Erythroblast (primary cell): ENCODE measurements at regions not wholly inside any gene's neighbourhood (a gene's known extent, or its start where the extent isn't known, plus 50 kb on each side); places are given as distances from the start of the nearest gene placed in this dataset.
"Not testable (repeated sequence)": the region's sequence is repeated elsewhere in the genome, so short reads cannot be mapped to it uniquely, and the experiment has no call there.

Source experiments
- DNase-seq, 2 experiments: peaks; one replicate each; lab custom pipeline; 2025; lab: John Stamatoyannopoulos, UW
- GATA1 ChIP-seq: IDR thresholded peaks from 2 replicates; pipeline ENCODE4 v1.6.1; 2011; ENCODE audit warnings: low read depth, mild to moderate bottlenecking, control low read depth, low read length, moderate library complexity
- POLR2A ChIP-seq: IDR thresholded peaks from 2 replicates; pipeline ENCODE4 v1.6.1; 2011; ENCODE audit warnings: mild to moderate bottlenecking, low read length

DNA sequence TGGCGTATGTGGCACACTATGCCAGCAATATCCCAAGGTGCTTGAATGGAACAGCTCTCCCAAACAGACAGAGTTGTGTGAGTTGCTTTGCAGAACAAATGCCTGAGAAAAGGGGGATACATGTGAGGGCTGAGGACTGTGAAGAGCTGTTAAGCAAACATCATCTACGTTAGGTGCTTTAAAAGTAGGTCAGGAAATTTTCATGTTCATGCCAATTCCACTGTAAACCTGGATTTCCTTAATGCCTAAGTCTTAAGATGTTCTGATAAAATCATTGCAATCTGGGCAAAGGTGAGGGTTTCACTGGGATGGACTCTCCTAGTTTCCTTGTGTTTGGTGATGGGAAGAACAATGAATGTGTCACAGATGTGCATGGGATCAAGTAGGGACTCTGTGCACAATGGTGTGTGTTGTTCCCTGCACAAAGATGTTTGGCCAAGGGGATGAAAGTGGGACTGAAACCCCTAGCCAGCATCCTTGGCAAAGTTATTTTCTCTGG lies 227.9 kb downstream of the KTN1 start:
- DNase-seq = no peak
- TF ChIP-seq POLR2A = no peak
- no peak for TF ChIP-seq GATA1

DNA sequence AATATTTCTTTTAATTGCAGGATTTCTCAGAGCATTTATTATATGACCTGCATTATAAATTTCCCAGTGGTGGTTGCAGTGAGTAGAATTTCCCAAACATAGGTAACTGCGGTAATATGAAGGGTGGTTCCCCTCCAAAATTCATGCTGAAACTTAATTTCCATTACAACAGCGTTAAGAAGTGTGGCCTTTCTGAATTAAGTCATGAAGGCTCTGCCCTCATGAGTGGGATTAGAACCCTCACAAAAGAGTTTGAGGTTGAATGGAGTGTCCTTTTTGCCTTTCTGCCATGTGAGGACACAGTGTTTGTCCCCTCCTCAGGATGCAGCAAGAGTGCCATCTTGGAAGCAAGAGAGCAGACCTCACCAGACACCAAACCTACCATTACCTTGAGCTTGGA lies 233.6 kb downstream of the KTN1 start:
- no peak for DNase-seq
- TF ChIP-seq POLR2A (no peak), GATA1 (no peak)

DNA sequence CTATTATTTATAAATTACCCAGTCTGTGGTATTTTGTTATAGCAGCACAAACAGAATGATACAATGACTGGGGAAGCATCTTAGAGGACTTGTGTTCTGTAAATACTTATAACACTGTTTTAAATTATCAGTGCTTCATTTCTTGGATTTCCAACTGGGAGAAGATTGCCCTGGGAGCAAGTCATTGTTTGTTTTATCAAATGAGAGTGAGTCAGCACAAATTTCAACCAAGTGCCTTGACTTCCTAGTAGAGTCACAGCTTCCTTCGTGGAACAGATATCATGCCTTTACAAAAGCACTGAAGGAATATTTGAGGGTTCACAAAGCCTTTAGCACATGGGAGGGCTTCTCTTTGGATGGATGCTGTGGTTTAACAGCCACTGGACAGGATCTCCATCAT lies 234.1 kb downstream of the KTN1 start:
- no peak for DNase-seq
- TF ChIP-seq GATA1 = no peak
- no peak for TF ChIP-seq POLR2A

DNA sequence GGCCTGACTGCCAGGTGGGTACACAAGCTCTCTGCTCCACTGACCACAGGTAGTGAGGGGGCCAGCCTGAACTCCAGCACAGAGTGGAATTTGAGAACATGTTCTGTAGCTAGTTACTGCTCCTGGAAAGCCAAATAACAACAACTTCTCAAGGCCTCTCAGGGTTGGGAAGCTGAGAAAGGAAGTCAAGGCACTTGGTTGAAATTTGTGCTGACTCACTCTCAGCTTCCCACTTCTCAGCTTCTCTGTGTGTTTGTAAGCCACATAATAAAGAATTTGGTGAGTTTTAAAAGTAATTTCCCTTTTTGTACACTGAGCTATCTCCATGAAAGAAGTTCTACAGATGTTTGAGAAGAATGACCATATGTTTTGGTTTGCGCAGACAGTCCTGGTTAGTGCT lies 234.9 kb downstream of the KTN1 start:
- TF ChIP-seq POLR2A (no peak), GATA1 (no peak)

DNA sequence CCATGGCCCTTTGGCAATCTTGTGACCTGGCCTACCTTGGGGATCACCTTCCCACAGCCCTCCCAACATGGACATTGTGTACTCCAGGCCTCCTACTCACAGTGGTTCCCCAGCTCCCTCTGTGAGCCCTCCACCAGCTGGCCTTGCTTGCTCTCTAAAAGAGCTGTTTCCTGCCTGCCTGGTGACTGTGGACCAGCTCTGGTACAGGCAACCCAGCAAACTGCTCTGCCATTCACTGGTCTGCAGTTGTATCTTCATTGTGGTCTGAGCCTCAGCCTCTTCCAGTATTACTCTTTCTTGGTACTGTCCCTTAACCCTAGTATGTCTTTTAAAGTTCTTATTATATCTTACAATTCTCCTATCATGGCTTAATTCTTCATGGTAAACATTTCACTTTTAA lies 236.2 kb downstream of the KTN1 start:
- DNase-seq = no peak
- TF ChIP-seq GATA1 (no peak), POLR2A (no peak)

More for the DNA sequence above, 234.9 kb downstream of the KTN1 start:
- DNase-seq = no peak

DNA sequence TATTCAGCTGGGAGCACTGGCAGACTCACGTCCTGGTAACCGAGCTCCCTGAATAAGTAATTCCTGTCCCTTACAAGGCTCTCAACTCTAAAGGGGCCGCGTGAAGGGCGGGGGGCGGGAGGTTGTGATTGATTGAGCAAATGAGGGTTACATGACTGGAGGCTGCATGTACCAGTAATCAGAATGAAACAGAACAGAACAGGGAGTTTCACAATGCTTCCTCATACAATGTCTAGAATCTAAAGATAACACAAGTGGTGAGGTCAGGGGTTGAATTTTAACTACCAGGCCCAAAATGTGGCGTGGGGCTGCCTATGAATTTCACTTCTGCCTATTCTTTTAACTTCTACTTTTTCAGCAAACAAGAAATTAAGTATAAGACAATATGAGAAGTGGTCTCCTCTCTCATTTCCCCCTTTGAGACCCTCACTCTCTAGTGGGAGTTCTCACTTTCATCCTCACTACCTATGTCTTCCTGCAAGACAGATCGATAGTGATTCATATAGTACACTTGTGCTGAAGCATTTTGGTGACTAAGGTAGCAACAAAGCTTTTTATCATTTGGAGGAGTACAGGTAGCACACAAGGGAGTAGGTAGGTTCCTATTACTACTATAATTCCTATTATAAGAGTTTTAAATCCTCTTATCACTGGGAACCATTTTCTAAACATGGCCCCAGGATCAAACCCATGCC lies 239.8 kb downstream of the KTN1 start:
- DNase-seq = no peak
- TF ChIP-seq POLR2A (no peak), GATA1 (no peak)

DNA sequence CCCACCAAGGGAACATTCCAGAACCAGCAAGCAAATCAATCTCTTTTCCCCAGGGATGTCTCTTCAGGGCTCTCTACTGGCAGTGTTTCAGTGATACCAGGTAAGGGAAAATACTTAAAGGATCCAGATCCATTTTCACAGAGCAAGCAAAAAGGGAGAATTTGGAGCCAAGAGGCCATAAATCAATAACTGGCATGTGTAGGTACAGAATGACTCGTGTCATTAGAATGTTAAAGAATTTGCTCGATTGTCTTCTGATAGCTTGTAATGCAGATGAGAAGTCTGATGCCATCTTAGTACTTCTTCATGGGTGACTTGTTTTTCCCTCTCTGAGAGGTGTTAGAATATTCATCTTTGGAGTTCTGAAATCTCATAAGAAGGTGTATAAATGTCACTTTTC lies 242.9 kb downstream of the KTN1 start:
- no peak for TF ChIP-seq POLR2A
- TF ChIP-seq GATA1 = no peak
- no peak for DNase-seq

DNA sequence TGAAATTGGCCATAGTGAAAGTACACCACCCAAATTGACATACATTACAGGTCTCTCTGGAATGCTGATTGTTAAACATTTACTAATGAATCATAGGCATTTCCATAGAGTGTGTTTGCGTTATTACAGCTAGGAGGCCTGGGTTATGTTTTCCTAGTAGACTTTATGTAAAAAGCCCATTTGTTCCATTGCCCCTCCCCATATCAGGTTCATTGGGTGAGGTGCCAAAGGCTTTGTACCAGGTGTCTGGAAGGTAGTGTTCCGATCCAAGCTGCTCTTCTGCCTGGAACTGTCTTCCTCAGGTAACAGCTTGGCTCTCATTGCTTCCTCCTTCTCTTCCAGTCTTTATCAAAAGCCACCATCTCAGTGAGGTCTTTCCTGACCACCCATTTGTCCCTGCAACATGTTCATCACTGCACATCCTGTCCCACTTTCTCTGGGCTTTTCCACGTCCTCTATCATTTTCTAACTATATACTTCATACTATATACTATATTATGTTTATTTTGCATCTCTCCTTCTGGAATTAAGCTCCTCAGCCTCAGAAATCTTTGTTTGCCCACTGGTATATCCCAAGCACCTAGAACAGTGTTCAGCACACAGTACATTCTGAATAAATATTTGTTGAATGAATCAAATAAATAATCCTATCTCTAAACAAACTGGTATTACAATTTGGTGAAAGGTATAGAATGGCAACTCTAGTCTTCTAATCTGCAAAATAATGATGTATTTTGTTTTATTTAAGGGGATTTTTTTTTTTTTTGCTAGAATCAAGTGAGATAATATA lies 252.3 kb downstream of the KTN1 start:
- no peak for DNase-seq
- TF ChIP-seq GATA1 (no peak), POLR2A (no peak)

DNA sequence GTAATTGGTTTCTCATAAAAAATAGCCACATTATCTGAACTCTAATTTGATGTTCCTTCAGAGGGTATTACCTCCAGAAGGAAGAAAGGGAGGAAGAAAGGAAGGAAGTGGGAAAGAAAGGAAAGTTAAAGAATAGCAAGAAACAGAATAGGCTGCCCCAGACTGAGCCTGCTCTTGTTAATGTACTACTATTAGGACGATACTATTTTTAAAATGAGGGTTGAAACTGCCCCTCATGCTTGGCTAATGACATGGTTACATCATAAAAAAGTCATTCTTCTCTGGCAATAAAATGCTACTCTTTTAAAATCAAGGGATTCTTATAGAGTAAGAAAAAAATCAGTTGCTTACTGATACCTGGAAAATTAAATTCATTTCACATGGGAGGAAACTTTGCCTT lies 253.0 kb downstream of the KTN1 start:
- no peak for DNase-seq

DNA sequence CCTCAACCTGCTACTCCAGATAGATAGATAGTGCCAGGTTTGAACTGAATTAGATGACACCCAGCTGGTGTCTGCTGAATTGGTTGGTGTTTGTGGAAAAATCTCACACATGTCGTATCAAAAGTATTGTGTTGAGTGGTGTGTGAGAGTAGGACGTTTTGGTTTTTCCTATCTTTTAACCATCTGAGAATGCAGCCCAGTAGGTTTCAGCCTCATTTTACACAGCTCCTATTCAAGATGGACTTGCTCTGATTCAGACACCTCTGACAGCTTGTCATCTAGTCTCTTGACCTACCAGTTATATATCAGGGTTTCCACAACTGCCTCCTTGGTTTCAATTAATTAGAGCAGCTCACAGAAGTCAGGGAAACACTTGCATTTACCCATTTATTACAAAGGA lies 254.4 kb downstream of the KTN1 start:
- DNase-seq = no peak
- no peak for TF ChIP-seq GATA1
- no peak for TF ChIP-seq POLR2A

More for the DNA sequence above, 253.0 kb downstream of the KTN1 start:
- no peak for TF ChIP-seq GATA1
- no peak for TF ChIP-seq POLR2A

DNA sequence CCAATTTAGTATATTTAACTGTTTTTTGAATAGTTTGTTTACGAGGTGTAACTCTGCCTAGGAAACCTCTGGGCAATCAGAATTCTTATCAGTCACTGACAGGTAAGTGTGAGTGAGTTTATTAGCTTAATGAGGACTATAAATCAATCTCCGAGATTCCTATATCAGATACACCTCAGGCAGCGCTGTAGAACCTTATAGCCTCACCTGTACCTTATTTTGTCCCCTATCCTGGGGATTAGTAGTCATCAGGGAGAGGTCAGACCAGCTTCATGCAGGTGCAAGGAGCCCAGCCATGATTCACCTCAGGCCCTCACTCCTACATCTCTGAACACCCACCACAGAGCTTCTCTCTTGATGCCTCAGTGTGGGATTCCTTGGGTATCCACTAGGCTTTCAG lies 256.0 kb downstream of the KTN1 start:
- TF ChIP-seq POLR2A (no peak), GATA1 (no peak)
- no peak for DNase-seq

DNA sequence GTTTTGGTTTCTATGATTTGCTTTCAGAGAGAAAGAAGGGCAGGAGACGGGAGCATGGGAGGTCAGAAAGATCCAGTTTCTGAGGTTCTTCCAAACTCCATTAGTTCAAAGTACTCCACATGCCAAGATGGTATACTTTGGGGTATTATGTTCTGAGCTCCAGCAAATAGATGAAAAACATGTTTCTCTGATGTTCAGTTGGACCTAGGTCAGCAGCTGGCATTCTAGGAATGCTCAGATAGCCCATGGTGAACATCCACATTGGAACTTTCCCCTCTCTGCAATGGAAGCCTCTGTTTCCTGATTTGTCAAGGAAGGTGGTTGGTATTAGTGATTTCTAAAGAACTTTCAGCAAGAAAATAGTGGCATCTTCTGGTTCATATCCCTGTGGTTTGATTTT lies 257.5 kb downstream of the KTN1 start:
- TF ChIP-seq POLR2A = no peak
- TF ChIP-seq GATA1 = no peak
- DNase-seq = no peak

DNA sequence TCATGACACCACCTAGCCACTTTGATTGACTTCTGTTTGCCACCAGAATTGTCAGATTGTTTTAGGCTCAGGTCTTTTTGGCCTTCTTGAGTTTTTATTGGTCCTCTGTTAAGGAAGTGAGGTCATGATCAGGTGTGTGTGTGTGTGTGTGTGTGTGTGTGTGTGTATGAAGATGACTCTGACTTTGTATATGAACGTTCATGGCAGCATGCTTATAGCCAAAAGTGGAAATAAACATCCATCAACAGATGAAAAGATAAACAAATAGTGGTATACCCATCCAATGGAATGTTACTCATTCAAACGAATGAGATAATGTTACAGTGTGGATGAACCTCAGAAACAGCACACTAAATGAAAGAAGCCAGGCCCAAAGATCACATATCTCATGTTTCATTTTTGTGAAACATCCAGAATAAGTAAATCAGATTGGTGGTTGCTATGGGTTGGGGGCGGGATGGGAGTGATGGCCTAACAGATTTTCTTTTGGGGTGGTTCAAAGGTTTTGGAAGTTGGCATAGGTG lies 258.6 kb downstream of the KTN1 start:
- TF ChIP-seq POLR2A = no peak
- no peak for TF ChIP-seq GATA1
- DNase-seq = no peak

DNA sequence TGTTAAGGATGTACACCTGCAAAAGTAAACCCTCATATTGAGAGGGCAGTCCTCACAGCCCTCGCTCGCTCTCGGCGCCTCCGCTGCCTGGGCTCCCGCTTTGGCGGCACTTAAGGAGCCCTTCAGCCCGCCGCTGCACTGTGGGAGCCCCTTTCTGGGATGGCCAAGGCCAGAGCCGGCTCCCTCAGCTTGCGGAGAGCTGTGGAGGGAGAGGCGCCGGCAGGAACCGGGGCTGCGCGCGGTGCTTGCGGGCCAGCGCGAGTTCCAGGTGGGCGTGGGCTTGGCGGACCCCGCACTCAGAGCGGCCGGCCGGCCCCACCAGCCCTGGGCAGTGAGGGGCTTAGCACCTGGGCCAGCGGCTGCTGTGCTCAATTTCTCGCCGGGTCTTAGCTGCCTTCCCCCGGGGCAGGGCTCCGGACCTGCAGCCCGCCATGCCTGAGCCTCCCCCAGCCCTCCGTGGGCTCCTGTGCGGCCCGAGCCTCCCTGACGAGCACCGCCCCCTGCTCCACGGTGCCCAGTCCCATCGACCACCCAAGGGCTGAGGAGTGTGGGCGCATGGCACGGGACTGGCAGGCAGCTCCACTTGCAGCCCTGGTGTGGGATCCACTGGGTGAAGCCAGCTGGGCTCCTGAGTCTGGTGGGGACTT lies 259.4 kb downstream of the KTN1 start:
- DNase-seq = not testable (repeated sequence)
